Lower leg skin (tissue), 4 donors: ENCODE measurements at regions not wholly inside any gene's neighbourhood (a gene's known extent, or its start where the extent isn't known, plus 50 kb on each side); places are given as distances from the start of the nearest gene placed in this dataset.

Experiments used
- DNase-seq, 2 donors: peaks; one replicate each; pipeline ENCODE4 v3.0.0-alpha.2; 2019; ENCODE audit warnings: low spot score in 2 of 2
- H3K4me3 ChIP-seq: fragments of 200-600 bp; sonication (generic); 2 replicates; pipeline ENCODE4 v1.5.1; 2017; ENCODE audit warnings: mild to moderate bottlenecking, low read depth; ENCODE audit not compliant: poor library complexity, severe bottlenecking
- CTCF ChIP-seq, 3 donors: fragments of 450-650 bp; IDR thresholded peaks; one replicate each; pipeline ENCODE4 v1.5.1; 2016; ENCODE audit warnings: antibody characterized with exemption in 3 of 3, mild to moderate bottlenecking in 3 of 3, moderate library complexity in 2 of 3
- POLR2A ChIP-seq, 2 donors: fragments of 450-650 bp; IDR thresholded peaks; one replicate each; pipeline ENCODE4 v1.6.1; 2016 to 2017; ENCODE audit warnings: antibody characterized with exemption in 2 of 2, mild to moderate bottlenecking in 1 of 2, moderate library complexity in 1 of 2
- WGBS, 2 donors: methylation state at CpG; one replicate each; pipeline ENCODE4 v1.1.5; 2018; 5-methylcytosine and 5-hydroxymethylcytosine counted together
- intact Hi-C: fragments of 100-400 bp; cut with DNase I; formaldehyde crosslinking; loops from one replicate; pipeline ENCODE4 v1.15.0; 2023; ENCODE audit warnings: low total_unique reads

GRCh38 chr13:79044415-79044814, 361.6 kb downstream of the RBM26 start:
- WGBS, 2 donors = 55 to 63% methylated on average over 3 of the region's 3 CpGs
- TF ChIP-seq POLR2A (IDR thresholded peaks at IDR 0.05) (no peak), CTCF (IDR thresholded peaks at IDR 0.05) (no peak)
- intact Hi-C loops = no loop called here

GRCh38 chr13:79043208-79043607, 362.8 kb downstream of the RBM26 start:
- no peak for DNase-seq
- TF ChIP-seq CTCF (IDR thresholded peaks at IDR 0.05) (no peak), POLR2A (IDR thresholded peaks at IDR 0.05) (no peak)
- intact Hi-C loops = no loop called here
- no peak overlapping the region for H3K4me3 ChIP-seq
- 73 to 86% methylated on average over 4 of the region's 4 CpGs for WGBS, 2 donors

More at GRCh38 chr13:79044415-79044814, 361.6 kb downstream of the RBM26 start:
- no peak for DNase-seq
- no peak overlapping the region for H3K4me3 ChIP-seq

- DNase-seq = no peak
- no peak for TF ChIP-seq CTCF (IDR thresholded peaks at IDR 0.05)
- TF ChIP-seq POLR2A (IDR thresholded peaks at IDR 0.05) = no peak
- WGBS, 2 donors = 0 to 9% methylated on average over 1 of the region's 1 CpG
- intact Hi-C loops = no loop called here
- H3K4me3 ChIP-seq = no peak overlapping the region
Measured at GRCh38 chr13:79037197-79037596, 368.9 kb downstream of the RBM26 start.

- TF ChIP-seq POLR2A (IDR thresholded peaks at IDR 0.05) (no peak), CTCF (IDR thresholded peaks at IDR 0.05) (no peak)
- H3K4me3 ChIP-seq = no peak overlapping the region
- 53% methylated on average over 7 of the region's 7 CpGs for WGBS, 2 donors
- no peak for DNase-seq
- intact Hi-C loops = no loop called here
Measured at GRCh38 chr13:79034341-79034740, 371.7 kb downstream of the RBM26 start.

- 19 to 23% methylated on average over 2 of the region's 2 CpGs for WGBS, 2 donors
- intact Hi-C loops = no loop called here
- TF ChIP-seq CTCF (IDR thresholded peaks at IDR 0.05) (no peak), POLR2A (IDR thresholded peaks at IDR 0.05) (no peak)
- DNase-seq = no peak
- no peak overlapping the region for H3K4me3 ChIP-seq
Measured at GRCh38 chr13:79030513-79030912, 371.6 kb upstream of the OBI1 start.

- WGBS, 2 donors = 48 to 59% methylated on average over 2 of the region's 2 CpGs
- intact Hi-C loops = no loop called here
- H3K4me3 ChIP-seq = no peak overlapping the region
- DNase-seq = no peak
- TF ChIP-seq POLR2A (IDR thresholded peaks at IDR 0.05) (no peak), CTCF (IDR thresholded peaks at IDR 0.05) (no peak)
Measured at GRCh38 chr13:79018166-79018565, 359.2 kb upstream of the OBI1 start.
